SHP77 (cell line): ENCODE measurements at regions not wholly inside any gene's neighbourhood (a gene's known extent, or its start where the extent isn't known, plus 50 kb on each side); places are given as distances from the start of the nearest gene placed in this dataset.
A peak's percentile ranks its signal among the peaks of the same experiment; 100 is the strongest.

Source experiments
- DNase-seq, 2 experiments: peaks; one replicate each; lab custom pipeline; 2025; lab: John Stamatoyannopoulos, UW

DNA sequence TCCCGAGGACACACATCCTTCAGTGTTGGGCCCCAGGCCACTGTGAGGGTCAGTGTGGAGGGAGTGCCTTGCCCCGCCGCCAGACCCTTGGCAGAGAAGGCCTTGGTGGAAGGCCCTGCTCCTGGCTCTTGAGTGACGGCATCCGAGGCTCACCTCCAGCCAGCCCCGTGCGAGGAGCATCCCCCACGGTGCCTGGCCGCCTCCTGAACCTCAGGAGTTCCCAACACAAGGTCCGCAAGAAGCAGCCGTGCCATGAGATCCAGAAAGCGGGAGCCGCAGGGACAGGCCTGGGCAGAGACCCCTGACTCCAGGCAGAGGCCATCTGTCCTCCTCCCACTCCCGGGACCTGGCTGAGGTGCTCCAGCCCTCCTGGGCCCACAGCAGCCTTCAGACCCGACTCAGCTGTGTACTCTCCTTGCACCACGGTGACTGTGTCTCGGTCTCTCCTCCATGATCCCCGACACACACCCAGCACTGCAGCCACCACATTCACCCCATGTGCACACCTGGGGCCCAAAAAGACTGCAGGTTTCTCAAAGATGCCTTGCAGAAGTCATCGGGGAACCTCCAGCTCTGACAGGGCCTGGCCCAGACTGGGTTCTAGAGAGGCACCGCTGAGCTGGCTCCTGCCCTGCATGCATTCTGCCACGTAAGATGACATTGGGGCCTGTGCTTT, 870.2 kb downstream of the BRD1 start:
- no peak for DNase-seq

DNA sequence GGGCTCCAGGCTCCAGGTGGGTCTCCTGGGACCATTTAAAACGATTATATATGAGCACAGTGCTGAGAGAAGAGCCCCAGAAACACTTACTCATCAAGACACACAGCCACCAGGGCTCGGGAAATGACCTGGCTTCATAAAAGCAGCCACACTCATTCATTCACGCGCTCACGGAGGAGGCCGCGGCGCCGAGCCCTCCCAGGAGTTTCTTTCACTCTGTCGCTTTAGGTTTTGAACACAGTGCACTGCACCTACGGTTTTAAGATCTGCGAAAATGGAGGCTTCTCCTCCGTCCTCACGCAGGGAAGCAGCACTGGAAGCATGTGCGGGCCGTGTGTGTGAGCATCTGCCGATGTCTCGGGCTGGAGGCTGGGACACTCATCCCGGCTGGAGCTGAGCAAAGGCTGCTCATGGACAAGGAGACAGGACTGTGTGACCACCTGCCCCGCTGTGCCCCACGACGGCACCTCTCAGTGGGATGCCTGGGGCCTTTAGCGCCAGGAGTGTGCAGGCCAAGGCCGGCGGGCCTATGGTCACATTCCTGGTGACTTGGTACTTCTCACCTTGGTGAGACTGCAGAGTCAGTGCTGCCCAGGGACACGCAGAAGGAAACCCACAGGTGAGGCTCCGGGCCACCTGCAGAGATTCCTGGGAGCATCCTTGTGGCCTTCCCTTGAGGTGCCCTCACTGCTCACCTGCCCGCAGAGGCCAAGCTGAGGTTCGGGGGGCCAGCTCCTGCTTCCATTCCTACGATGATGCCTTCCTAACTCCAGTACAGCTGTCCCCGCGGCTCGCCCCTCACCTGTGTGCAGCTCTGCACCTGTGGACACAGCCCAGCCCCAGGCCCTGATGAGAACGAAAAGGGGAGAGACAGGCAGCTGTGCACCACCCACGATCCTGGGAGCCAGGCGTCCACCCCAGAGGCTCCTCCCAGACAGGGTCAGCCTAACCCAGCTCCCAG, 872.0 kb downstream of the BRD1 start:
- DNase-seq: no peak

DNA sequence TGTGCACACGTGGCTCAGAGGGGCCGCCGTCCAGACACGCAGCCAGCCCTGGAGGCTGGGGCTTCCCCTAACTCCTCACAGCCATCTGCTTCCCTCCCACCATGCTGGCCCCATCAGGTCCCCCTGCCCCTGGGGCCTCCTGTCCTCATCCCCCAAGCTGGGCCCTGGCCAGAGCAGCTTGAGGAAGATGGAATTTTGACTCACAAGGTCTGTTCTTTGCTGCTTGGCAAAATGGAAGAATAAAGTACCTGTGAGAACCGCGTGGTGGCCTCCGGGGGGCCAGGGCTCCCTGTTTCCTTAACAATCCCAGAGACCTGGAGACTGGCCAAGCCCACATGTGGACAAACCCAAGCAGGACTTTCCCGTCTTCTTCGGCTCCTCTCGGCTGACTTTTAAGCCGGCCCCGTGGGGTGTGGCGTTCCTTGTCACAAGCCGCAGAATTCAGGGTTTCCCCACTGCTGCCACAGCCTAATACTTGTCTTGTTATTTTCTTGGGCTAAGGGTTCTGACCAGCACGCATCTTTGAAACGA, 872.8 kb downstream of the BRD1 start:
- no peak for DNase-seq

DNA sequence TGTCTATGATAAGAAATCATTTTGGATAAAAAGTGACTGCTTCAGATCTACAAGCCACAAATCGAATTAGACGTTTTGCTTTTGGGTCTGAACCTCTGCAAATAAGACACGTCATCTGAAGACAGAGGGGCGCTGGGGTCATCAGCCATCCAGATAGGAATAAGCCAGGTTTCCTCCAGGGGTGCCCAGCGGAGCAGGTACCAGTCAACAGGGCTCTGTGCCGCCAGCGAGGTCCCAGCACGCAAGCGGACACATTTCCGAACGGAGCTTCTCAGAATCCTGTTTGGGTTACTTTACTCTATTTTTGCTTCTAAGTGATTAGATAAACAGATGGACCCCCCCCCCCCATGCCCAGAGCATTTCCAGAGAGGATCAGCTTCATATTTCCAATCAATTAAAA, 873.8 kb downstream of the BRD1 start:
- DNase-seq: no peak

DNA sequence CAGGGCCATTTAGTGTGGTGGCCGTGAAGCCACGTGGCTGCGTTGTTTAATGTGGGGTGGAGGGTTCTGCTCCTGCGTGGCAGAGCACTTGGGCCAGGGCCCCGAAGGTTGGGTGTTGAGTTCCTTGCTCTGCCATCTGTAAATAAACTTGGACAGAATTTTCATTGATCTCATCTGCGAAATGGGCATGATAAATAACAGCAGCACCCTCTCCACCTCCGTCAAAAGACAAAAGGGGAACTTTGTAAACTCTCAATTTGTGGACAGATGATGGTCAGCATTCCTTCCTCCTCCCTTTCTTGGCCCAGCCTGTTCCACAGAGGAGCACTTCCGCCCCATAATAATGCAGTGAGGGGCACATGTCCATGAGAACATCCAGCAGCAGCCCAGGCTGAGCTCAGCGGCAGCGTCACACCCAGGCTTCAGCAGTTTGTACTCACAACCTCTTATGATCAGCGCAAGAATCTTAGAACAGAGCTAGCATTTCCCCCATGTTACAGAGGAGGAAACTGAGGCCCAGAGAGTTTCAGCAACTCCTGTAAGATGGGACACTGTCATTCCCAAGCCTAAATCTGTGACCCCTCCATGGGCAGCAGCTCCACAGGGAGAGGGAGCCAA, 874.5 kb downstream of the BRD1 start:
- DNase-seq: no peak

DNA sequence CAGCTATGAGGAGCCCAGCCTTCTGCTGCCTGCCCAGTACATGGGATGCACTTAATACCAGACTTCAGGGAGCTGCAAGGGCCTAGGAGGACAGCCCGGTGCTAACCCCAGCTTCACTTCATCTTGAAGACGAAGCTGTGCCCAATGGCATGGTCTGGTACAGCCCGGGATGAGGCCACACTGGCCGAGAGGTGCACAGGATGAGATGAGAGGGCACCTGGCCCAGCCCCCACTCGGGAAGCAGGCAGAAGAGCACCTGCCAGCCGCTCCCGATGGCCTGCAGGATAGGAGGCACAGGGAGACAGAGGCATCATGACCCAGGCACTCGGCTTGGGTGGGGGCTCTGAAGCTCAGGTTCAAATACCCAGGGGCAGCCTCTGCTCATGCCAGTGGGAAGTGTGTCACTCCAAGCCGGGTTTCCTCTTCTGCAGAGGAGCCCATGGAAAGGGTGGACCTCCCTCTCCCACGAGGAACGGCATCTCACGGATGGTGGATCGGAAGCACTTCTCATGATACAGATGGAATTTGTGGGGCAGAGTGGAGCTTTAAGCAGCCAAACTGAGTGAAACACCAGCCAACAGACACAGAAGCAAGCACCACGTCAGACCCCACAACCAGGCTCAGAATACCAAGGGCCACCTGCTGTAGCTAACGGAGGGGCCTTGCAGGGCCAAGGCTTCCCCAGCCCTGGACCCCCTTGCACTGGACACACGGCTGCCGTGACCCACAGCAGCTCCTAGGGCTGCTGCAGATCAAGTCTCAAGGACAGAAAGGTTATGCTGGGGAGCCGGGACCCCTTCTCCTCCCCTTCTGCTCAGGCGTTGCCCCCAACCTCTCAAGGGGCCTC, 875.2 kb downstream of the BRD1 start:
- no peak for DNase-seq

DNA sequence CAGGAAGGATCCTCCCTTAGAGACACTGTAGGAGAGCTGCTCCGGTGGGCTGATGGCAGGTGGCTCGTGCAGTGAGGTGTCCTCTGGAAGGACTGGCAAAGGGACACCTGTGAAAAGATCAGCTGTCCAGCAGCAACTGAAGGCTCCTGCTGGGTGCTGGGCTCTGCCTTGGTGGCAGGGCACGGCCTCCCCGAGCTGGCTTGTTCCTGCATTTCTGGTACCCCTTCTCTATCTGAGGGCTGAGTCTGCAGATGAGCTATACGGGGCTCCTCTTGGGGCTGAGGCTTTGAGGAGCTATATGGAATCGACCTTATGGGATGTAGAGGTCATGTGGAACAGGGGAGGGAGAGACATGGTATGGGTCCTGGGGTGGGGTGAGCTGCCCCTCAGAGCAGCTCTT, 875.8 kb downstream of the BRD1 start:
- no peak for DNase-seq

DNA sequence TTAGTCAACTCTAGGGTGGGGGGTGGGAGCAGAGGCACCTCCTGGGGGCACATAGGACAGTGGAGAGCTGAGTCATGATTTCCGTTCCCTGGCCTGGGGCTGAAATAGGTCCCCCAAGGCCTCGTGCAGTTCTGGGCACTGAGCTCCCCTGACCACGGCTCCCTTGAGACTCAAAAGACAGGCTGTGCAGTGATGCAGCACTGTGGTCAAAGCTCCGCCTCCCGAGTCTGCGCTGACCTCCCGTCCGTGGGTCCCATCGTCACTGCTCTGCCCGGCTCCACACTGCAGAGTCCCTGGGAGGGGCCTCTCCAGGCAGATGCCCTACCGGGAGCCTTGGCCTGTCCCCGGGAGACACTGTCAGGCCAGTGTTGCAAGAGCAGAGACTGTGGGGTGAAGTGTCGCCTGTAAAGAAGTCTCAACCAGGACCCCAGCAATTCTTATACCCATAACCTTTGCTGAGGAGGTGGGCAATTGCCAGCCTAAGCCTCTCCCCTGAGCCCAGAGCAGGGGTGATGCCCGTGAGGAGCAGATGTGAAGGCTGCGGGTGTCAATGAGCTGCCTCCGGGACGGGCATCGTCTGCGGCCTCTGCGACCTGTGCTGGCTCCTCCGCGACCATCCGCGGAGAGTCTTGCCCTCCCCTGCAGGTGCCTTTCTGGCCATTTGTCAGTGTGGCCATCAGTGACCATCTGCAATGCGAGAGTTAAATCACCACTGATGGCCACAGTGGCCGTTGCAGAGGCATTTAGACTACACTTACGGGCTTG, 877.3 kb downstream of the BRD1 start:
- DNase-seq: no peak

DNA sequence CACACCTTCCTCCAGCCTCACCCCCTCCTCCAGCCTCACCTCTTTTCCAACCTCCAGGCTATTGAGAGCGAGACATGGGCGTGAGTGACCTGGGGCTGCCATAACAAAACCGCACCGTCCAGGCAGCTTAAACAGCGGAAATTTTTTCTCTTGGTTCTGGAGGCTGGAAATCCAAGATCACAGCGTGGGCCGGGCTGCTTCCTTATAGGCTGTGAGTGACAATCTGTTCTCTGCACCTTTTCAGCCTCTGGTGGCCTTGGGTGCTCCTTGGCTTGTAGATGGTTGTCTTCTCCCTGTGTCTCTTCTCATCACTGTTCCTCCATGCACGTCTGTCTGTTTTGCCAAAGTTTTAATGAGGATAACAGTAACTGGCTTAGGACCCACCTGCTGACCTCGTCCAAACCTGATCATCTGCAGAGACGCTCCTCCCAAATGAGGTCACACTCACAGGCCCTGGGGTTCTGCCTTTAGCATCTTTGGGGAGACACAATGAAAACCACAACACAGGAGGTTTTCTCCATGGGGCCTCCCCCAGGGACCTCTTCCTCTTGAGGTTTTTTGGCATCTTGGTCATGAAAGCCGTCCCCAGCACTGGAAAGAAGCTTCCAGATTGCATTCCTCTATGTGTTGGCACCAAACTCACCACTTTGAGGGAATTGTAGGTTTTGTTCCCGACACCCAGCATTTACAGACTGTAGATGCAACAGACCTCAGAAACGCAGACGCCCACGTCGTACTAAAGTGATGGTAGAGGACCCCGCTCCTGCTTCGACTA, 878.1 kb downstream of the BRD1 start:
- no peak for DNase-seq

DNA sequence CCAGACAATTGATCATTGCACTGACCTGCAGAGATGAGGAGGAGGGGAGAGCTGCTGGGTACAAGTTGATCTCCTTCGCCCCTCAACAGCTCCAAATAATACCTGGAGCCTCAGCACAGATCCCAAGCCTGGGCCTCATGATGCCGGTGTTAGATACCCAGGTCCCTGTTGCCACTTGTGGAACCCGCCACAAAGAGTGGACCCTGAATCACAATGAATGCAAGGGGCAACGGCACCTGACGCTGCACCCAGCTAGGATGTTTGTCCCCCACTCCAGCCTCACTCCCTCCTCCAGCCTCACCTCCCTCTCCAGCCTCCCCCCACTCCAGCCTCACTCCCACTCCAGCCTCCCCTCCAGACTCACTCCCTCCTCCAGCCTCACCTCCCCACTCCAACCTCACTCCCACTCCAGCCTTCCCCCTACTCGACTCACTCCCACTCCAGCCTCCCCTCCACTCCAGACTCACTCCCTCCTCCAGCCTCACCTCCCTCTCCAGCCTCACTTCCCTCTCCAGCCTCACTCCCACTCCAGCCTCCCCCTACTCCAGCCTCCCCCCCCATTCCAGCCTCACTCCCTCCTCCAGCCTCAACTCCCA, 879.0 kb downstream of the BRD1 start:
- DNase-seq: no peak

DNA sequence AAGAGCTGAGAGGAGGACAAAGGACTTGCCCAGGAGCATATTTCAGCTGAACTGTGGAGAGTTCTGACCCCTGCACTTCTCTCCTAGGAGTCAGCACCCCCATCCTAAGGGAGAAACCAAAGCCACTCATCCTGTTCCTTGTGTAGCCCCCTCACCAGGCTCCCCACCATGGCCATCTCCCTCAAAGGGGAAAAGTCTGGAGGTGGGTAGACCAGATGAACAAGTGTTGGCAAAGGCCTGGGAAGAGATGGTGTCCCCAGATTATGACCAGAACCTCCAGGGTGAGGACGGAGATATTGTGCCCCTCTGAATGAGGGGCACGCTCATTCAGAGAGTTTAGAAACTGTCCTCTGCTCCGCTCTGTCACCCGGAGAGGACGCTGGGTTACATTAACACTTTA, 880.0 kb downstream of the BRD1 start:
- no peak for DNase-seq

DNA sequence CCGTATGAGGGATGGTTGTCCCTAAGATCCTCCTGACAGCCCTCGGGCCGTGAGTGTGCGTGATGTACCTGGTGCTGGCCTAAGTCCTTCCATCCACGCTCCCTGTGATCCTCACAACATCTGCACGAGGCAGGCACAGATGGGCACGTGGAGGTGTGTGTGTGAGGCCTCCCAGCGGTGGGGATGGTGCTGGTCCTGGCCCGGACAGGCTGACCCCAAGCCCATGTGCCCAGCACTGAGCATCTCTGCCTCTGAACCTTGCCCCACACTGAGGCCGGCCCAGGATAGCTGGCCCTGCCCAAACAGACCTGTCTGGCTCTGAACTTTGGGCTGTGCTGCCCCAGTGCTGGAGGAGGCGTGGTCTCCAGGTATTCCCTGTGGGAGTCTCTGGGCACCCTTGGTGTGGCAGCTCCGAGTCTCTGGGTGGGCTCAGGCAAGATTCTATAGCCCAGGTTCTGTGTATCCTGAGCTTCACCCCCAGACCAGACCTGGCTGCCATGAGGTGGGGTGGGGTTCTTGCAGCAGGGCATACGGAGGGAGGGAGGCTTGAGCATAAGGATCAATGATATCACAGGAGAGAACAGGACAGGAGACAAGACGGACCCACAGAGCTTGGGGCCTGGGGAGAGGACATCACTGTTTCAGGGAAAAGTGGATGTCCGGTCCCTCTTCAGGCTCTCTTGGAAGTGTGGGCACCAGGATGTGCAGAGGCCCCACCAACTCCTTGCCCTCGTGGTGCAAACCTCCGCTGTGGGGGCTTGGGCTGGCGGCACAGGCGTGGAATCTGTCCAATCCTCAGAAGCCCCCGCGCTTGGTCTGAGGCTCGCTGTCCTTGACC, 881.8 kb downstream of the BRD1 start:
- no peak for DNase-seq

DNA sequence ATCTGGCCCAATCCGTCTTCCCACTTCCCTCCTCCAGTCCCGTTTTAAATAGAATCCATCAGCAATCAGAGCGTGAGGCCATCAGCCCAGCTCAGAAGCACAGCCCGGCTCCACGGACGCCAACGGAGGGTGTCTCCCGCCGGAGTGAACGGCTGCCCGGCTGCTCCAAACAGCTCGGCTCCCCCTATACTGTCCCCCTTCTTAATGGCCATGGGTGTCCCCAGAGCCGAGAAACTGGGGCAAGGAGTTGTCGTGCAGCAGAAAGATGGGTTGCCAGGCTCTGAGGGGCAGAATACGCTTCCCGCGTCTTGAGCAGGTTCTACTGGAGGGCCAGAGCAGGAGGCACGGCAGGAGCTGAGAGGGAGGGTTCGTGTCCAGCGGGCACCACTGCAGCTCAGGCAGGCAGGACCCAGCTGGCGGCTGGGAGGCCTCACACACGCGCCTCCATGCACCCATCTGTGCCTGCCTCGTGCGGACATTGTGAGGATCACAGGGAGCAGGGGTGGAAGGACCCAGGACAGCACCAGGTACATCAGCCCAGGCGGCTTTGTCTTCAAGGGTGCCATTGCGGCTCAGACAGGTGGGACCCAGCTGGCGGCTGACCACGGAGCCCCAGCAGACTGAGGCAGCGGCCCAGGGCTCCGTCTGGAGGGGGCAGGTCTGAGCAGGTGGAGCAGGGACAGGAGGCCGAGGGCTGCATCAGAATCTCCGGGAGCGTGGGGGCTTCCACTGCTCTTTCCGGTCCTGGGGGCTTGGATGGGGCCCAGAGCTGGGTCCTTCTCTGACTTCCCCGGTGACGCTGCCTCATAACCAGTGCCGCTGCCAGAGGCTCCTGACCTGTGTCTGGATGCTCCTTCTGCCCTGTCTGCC, 882.7 kb downstream of the BRD1 start:
- no peak for DNase-seq

DNA sequence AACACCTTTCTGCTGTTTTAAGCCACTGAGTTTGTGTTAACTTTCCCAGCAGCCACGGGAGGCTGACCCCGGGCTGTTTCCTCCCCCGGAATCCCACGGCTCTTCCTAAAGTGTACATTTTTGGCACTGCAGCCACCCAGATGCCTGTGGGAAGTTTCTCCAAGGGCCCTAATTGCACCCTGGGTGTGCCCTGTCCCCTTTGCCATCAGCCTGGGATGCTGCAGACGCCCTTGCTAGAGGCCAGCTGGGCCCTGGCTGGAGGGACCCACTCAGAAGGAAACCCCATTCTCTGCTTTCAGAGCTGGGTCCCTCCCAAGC, 883.3 kb downstream of the BRD1 start:
- DNase-seq: no peak

DNA sequence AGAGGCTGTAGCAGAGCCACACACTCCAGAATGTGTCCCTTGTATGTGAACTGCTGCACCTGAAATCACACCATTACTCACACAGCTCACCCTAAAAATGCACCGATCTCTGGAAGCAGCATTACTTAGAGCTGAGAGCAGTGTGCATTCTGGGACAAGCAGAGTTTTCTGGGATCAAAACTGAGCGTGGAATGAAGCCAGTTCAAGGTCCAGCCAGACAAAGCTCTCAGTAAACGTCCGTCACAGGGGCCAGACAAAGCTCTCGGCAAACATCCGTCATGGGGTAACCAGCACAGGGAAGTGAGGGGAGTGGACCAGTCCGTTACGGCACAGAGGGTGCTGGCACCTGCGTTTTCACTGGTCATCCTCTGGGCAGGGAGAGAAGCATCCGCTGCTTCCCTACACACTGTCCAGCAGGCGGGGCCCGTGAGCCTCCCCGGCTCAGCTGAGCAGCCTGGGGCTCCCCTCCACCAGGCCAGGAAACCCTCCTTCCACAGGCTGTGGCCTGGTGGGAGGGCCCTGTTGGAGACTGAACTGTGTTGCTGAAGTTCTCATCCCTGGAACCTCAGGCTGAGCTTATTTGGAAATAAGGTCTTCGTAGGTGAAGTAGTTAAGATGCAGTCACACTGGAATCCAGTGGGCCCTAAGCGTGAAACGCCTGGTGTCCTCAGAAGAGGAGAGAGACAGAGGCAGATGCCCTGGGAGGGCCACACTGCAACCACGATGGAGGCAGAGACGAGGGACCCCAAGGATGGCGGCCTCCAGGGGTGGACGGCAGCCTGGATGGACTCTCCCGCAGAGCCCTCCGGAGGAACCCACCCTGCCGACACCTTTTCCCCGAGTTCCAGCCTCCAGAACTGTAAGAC, 883.9 kb downstream of the BRD1 start:
- DNase-seq: peak; percentile 74 to 77

DNA sequence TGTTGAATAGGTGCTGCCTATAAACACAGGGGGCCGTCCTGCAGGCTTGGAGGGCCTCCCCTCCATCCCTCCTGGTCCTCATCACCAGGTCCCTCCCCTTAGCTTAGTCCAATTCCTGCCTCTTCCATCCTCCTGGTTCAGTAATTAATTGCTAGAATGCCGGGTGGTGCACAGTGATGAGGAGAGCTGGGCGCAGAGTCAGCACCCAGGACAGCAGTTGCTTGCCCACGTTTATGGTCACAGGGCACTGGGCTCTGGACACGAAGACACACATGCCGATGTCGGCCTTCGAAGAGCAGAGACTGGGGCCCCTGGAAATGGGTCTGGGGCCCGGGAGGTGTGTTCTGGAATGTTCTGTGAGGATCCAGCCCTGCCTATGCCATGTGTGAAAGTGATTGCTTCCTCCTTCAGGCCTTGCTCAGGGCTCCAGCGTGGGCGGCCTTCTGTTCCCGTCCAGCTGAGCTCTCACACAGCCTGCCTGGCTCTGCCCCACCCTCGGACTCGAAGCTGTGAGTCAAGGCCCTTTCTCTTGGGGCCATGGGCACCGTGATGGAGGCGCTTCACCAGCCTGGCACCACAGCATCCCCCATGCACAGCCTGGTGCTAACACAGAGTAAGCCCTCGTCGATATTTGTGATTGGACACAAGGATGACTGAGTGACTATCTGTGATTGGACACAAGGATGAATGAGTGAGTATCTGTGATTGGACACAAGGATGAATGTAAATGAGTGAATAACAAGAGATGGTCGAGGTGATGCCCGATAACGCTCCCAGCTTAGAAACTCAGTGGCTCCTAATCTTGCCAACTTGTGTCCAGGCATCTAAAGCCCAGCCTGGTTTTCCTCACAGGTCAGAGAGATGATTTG, 884.7 kb downstream of the BRD1 start:
- DNase-seq: no peak
